ENCODE measurements at regions not wholly inside any gene's neighbourhood (a gene's known extent, or its start where the extent isn't known, plus 50 kb on each side); places are given as distances from the start of the nearest gene placed in this dataset.

- no peak overlapping the region for H3K4me3 ChIP-seq (ENCODE audit: low read depth, low read length)
- no peak for TF ChIP-seq CTCF (conservative IDR thresholded peaks at IDR 0.05; ENCODE audit: low read depth, low read length)
- DNase-seq (ENCODE audit: low read depth): no peak
Measured at GRCh38 chr1:90155721-90156487, 161.0 kb downstream of the ZNF326 start.

GRCh38 chr1:90154711-90155110, 159.8 kb downstream of the ZNF326 start:
- no peak for DNase-seq (ENCODE audit: low read depth)
- no peak for TF ChIP-seq CTCF (conservative IDR thresholded peaks at IDR 0.05; ENCODE audit: low read depth, low read length)
- H3K4me3 ChIP-seq (ENCODE audit: low read depth, low read length): no peak overlapping the region

GRCh38 chr1:90149101-90149500, 154.2 kb downstream of the ZNF326 start:
- TF ChIP-seq CTCF (conservative IDR thresholded peaks at IDR 0.05; ENCODE audit: low read depth, low read length): peak; percentile 29
- H3K4me3 ChIP-seq (ENCODE audit: low read depth, low read length): no peak overlapping the region
- DNase-seq (ENCODE audit: low read depth): no peak

GRCh38 chr1:90147093-90147492, 152.2 kb downstream of the ZNF326 start:
- no peak overlapping the region for H3K4me3 ChIP-seq (ENCODE audit: low read depth, low read length)
- no peak for DNase-seq (ENCODE audit: low read depth)
- TF ChIP-seq CTCF (conservative IDR thresholded peaks at IDR 0.05; ENCODE audit: low read depth, low read length): no peak

- DNase-seq (ENCODE audit: low read depth): no peak
- no peak for TF ChIP-seq CTCF (conservative IDR thresholded peaks at IDR 0.05; ENCODE audit: low read depth, low read length)
- H3K4me3 ChIP-seq (ENCODE audit: low read depth, low read length): no peak overlapping the region
Measured at GRCh38 chr1:90144820-90145219, 149.9 kb downstream of the ZNF326 start.

GRCh38 chr1:90143591-90143990, 148.7 kb downstream of the ZNF326 start:
- no peak overlapping the region for H3K4me3 ChIP-seq (ENCODE audit: low read depth, low read length)
- TF ChIP-seq CTCF (conservative IDR thresholded peaks at IDR 0.05; ENCODE audit: low read depth, low read length): no peak
- no peak for DNase-seq (ENCODE audit: low read depth)

GRCh38 chr1:90142697-90143096, 147.8 kb downstream of the ZNF326 start:
- no peak overlapping the region for H3K4me3 ChIP-seq (ENCODE audit: low read depth, low read length)
- no peak for DNase-seq (ENCODE audit: low read depth)
- no peak for TF ChIP-seq CTCF (conservative IDR thresholded peaks at IDR 0.05; ENCODE audit: low read depth, low read length)

Measured in epithelial cell of proximal tubule (primary cell).